ENCODE measurements at regions not wholly inside any gene's neighbourhood (a gene's known extent, or its start where the extent isn't known, plus 50 kb on each side); places are given as distances from the start of the nearest gene placed in this dataset.

GRCh38 chr5:163908253-163908652 lies 402.8 kb downstream of the MAT2B start:
- Histone ChIP-seq H3K9me1 (replicated peaks; ENCODE audit: control insufficient read depth, extremely low read depth, insufficient read depth, low read length) (no peaks in the 10 kb centered on the region), H2AFZ (ENCODE audit: low read depth, low read length) (no peak overlapping the region), H4K20me1 (replicated peaks; ENCODE audit: control insufficient read depth, extremely low read depth, insufficient read depth, low read length) (no peaks in the 10 kb centered on the region), H3K4me2 (ENCODE audit: insufficient read depth, low read length) (no peak overlapping the region), H3K4me3 (replicated peaks in 1 of 3; ENCODE audit: insufficient read depth in 1 of 3, low read depth in 1 of 3, low read length in 3 of 3) (no peak overlapping the region), H3K27me3 (ENCODE audit: control insufficient read depth in 2 of 2, insufficient read depth in 2 of 2, low read length in 2 of 2) (no peaks in the 10 kb centered on the region), H3K27ac (ENCODE audit: insufficient read depth, low read depth, low read length) (no peak overlapping the region), H3K36me3 (ENCODE audit: control insufficient read depth in 2 of 2, extremely low read depth in 1 of 2, insufficient read depth in 2 of 2, low read length in 2 of 2) (no peaks in the 10 kb centered on the region), H3K9me3 (replicated peaks; ENCODE audit: control insufficient read depth, insufficient read depth, low read length) (no peaks in the 10 kb centered on the region), H3K79me2 (ENCODE audit: control insufficient read depth, insufficient read depth, low read length) (no peaks in the 10 kb centered on the region), H3K9ac (replicated peaks; ENCODE audit: extremely low read depth, insufficient read depth, low read length) (no peak overlapping the region), H3K4me1 (ENCODE audit: control insufficient read depth, extremely low read depth, insufficient read depth, low read length) (no peaks in the 10 kb centered on the region)
- no peak for DNase-seq (ENCODE audit: low read depth, low spot score)
- BruUV-seq (replicated peaks), result no TSS peak
- dilution Hi-C loops (cut with MboI; ENCODE audit: extremely low pct_ligation_motif_present, low sequenced_read_pairs) (no loop called here), intact Hi-C loops (cut with micrococcal nuclease) (no loop called here)
- FAIRE-seq, result no peak
- ChIA-PET CTCF (interaction anchor here (0.6 kb wide), 1 partner anchor 105 kb away, joined by 3 read pairs; no protein-coding TSS in a partner anchor), POLR2A (no interaction called here)
- TF ChIP-seq GATA2 (IDR thresholded peaks at IDR 0.05; ENCODE audit: insufficient read depth, insufficient read length, low read depth, low read length) (no peak), POLR2A (IDR thresholded peaks at IDR 0.05; ENCODE audit: low read depth, low read length) (no peak), POLR2AphosphoS5 (IDR thresholded peaks at IDR 0.05; ENCODE audit: insufficient read depth, low read depth, low read length) (no peak), JUN (IDR thresholded peaks at IDR 0.05; ENCODE audit: borderline replicate concordance, insufficient read depth, insufficient read length, low read depth) (no peak), MYC (IDR thresholded peaks at IDR 0.05; ENCODE audit: low read depth, low read length) (no peak), EZH2 (IDR thresholded peaks at IDR 0.05; ENCODE audit: borderline replicate concordance, low read depth, low read length, severe bottlenecking) (no peak), FOS (IDR thresholded peaks at IDR 0.05; ENCODE audit: borderline replicate concordance, insufficient read depth, low read length) (no peak), MAX (IDR thresholded peaks at IDR 0.05; ENCODE audit: insufficient read depth, insufficient read length) (no peak)
- TF ChIP-seq, protein P1, sequence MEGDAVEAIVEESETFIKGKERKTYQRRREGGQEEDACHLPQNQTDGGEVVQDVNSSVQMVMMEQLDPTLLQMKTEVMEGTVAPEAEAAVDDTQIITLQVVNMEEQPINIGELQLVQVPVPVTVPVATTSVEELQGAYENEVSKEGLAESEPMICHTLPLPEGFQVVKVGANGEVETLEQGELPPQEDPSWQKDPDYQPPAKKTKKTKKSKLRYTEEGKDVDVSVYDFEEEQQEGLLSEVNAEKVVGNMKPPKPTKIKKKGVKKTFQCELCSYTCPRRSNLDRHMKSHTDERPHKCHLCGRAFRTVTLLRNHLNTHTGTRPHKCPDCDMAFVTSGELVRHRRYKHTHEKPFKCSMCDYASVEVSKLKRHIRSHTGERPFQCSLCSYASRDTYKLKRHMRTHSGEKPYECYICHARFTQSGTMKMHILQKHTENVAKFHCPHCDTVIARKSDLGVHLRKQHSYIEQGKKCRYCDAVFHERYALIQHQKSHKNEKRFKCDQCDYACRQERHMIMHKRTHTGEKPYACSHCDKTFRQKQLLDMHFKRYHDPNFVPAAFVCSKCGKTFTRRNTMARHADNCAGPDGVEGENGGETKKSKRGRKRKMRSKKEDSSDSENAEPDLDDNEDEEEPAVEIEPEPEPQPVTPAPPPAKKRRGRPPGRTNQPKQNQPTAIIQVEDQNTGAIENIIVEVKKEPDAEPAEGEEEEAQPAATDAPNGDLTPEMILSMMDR (IDR thresholded peaks at IDR 0.05; ENCODE audit: extremely low read depth in 1 of 2, insufficient read depth in 1 of 2, low read depth in 1 of 2, low read length in 2 of 2), result no peak

All from endothelial cell of umbilical vein (primary cell).